GM23338 (cell line): ENCODE measurements at regions not wholly inside any gene's neighbourhood (a gene's known extent, or its start where the extent isn't known, plus 50 kb on each side); places are given as distances from the start of the nearest gene placed in this dataset.

ENCODE experiments used
- CTCF ChIP-seq, 2 experiments: fragments of 200-600 bp in 1 of 2; sonication (generic) in 1 of 2; conservative IDR thresholded peaks; 2 replicates each; pipeline versions ENCODE4 v1.5.1 to v1.6.1; 2016 to 2017; ENCODE audit warnings: antibody characterized with exemption in 2 of 2, low read depth in 2 of 2, mild to moderate bottlenecking in 2 of 2, moderate library complexity in 1 of 2
- ETS1 ChIP-seq: IDR thresholded peaks from 2 replicates; pipeline ENCODE4 v1.6.1; 2016; ENCODE audit warnings: antibody characterized with exemption
- EZH2 ChIP-seq: fragments of 200-600 bp; sonication (generic); IDR thresholded peaks from one replicate; pipeline ENCODE4 v1.8.0; 2017; ENCODE audit warnings: antibody characterized with exemption, mild to moderate bottlenecking, low read depth; ENCODE audit not compliant: unreplicated experiment
- EZH2phosphoT487 ChIP-seq: fragments of 200-600 bp; sonication (generic); IDR thresholded peaks from one replicate; pipeline ENCODE4 v1.8.1; 2018; ENCODE audit warnings: antibody characterized with exemption; ENCODE audit not compliant: unreplicated experiment
- POLR2AphosphoS5 ChIP-seq: IDR thresholded peaks from 2 replicates; pipeline ENCODE4 v1.6.1; 2016; ENCODE audit warnings: antibody characterized with exemption, low read depth
- REST ChIP-seq: IDR thresholded peaks from one replicate; pipeline ENCODE4 v1.6.1; 2018; ENCODE audit warnings: antibody characterized with exemption; ENCODE audit not compliant: unreplicated experiment
- ZNF114 ChIP-seq: fragments of 250-450 bp; sonication (Bioruptor Pico); IDR thresholded peaks from 2 replicates; pipeline ENCODE4 v1.5.0; 2020; ENCODE audit warnings: mild to moderate bottlenecking, moderate library complexity

GRCh38 chr10:91103384-91104192, 116.9 kb upstream of the PCGF5 start:
- no peak for TF ChIP-seq ZNF114
- no peak for TF ChIP-seq CTCF (conservative IDR thresholded peaks at IDR 0.05; ENCODE audit: low read depth in 2 of 2)
- TF ChIP-seq EZH2 = no peak
- TF ChIP-seq EZH2phosphoT487 = no peak
- TF ChIP-seq POLR2AphosphoS5 = no peak
- TF ChIP-seq ETS1 = no peak
- TF ChIP-seq REST = no peak
